Astrocyte (in vitro differentiated cells and primary cell): ENCODE measurements at regions not wholly inside any gene's neighbourhood (a gene's known extent, or its start where the extent isn't known, plus 50 kb on each side); places are given as distances from the start of the nearest gene placed in this dataset.

ENCODE experiments used
- DNase-seq: peaks from one replicate; pipeline ENCODE4 v3.0.0-alpha.2; 2010; ENCODE audit warnings: low read depth
- FAIRE-seq: peaks from 2 replicates; lab custom pipeline; 2011; peaks lifted over from hg19 to GRCh38; lab: Jason Lieb, UNC
- H2AFZ ChIP-seq: 2 replicates; pipeline ENCODE4 v1.6.0; 2012; ENCODE audit warnings: low read depth, low read length, inconsistent platforms
- H3K27ac ChIP-seq: 2 replicates; pipeline ENCODE4 v1.5.1; 2011; ENCODE audit warnings: low read depth, low read length, inconsistent platforms
- H3K27me3 ChIP-seq: 2 replicates; pipeline ENCODE4 v1.6.0; 2011; ENCODE audit warnings: low read length, inconsistent platforms; ENCODE audit not compliant: insufficient read depth
- H3K36me3 ChIP-seq: 2 replicates; pipeline ENCODE4 v1.5.1; 2011; ENCODE audit warnings: low read length, inconsistent platforms; ENCODE audit not compliant: insufficient read depth
- H3K4me1 ChIP-seq: 2 replicates; pipeline ENCODE4 v1.5.1; 2011; ENCODE audit warnings: low read length, inconsistent platforms; ENCODE audit not compliant: insufficient read depth
- H3K4me2 ChIP-seq: 2 replicates; pipeline ENCODE4 v1.6.0; 2012; ENCODE audit warnings: low read length, inconsistent platforms
- H3K4me3 ChIP-seq: 2 replicates; pipeline ENCODE4 v1.5.1; 2011; ENCODE audit warnings: low read depth, mild to moderate bottlenecking, low read length, inconsistent platforms; ENCODE audit not compliant: insufficient read depth
- H3K79me2 ChIP-seq: 2 replicates; pipeline ENCODE4 v1.6.0; 2012; ENCODE audit warnings: mild to moderate bottlenecking, low read length, inconsistent platforms; ENCODE audit not compliant: insufficient read depth
- H3K9ac ChIP-seq: 2 replicates; pipeline ENCODE4 v1.6.0; 2012; ENCODE audit warnings: mild to moderate bottlenecking, low read length, inconsistent platforms
- H3K9me3 ChIP-seq: 2 replicates; pipeline ENCODE4 v1.5.1; 2012; ENCODE audit warnings: low read depth, mild to moderate bottlenecking, low read length, inconsistent platforms; ENCODE audit not compliant: insufficient read depth
- H4K20me1 ChIP-seq: 2 replicates; pipeline ENCODE4 v1.6.0; 2012; ENCODE audit warnings: low read length, inconsistent platforms; ENCODE audit not compliant: insufficient read depth
- H3K27ac Mint-ChIP-seq: one replicate; pipeline ENCODE4 v1.8.0; 2021; ENCODE audit warnings: mild to moderate bottlenecking, mixed read lengths; ENCODE audit not compliant: unreplicated experiment
- H3K27me3 Mint-ChIP-seq: one replicate; pipeline ENCODE4 v1.8.0; 2021; ENCODE audit warnings: low read depth, mixed read lengths; ENCODE audit not compliant: unreplicated experiment
- H3K36me3 Mint-ChIP-seq: one replicate; pipeline ENCODE4 v1.8.0; 2021; ENCODE audit warnings: low read depth, mixed read lengths; ENCODE audit not compliant: unreplicated experiment
- H3K4me1 Mint-ChIP-seq: one replicate; pipeline ENCODE4 v1.8.0; 2021; ENCODE audit warnings: low read depth, mixed read lengths; ENCODE audit not compliant: unreplicated experiment
- H3K4me3 Mint-ChIP-seq: one replicate; pipeline ENCODE4 v1.8.0; 2021; ENCODE audit warnings: mild to moderate bottlenecking, moderate library complexity, mixed read lengths; ENCODE audit not compliant: unreplicated experiment
- H3K9me3 Mint-ChIP-seq: one replicate; pipeline ENCODE4 v1.8.0; 2021; ENCODE audit warnings: mild to moderate bottlenecking, mixed read lengths; ENCODE audit not compliant: unreplicated experiment
- EZH2 ChIP-seq: IDR thresholded peaks from 2 replicates; pipeline ENCODE4 v1.6.1; 2012; ENCODE audit warnings: mild to moderate bottlenecking, low read length, inconsistent platforms; ENCODE audit not compliant: insufficient read depth
- TF ChIP-seq, protein P1 (sequence below): IDR thresholded peaks from 2 replicates; pipeline ENCODE4 v1.5.1; 2011; ENCODE audit warnings: low read depth, mild to moderate bottlenecking, inconsistent platforms, low read length, moderate library complexity; ENCODE audit not compliant: insufficient read depth

DNA sequence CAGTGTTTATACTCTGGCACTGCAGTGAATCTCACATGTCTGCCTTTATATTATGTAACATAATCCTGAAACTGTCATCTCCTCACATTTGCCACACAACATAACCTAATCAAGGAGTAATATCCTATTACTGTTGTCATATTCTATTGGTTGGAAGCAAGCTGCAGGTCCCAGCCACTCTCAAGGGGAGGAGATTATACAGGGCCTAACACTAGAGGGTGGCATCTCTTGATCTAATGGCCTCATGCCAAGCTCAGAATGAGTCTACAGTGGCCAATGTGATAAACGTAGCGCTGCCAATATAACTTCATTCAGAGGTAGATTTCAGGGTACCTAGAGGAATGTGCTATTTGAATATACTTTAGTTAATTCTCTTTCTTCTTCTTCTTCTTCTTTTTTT is 166.8 kb downstream of the BACH1 start:
- Histone ChIP-seq H3K9me3 (no peaks in the 10 kb centered on the region), H3K27me3 (no peaks in the 10 kb centered on the region), H3K9ac (no peak overlapping the region), H3K27ac (no peak overlapping the region), H3K4me3 (no peak overlapping the region), H2AFZ (no peak overlapping the region), H3K79me2 (no peaks in the 10 kb centered on the region), H3K4me1 (no peaks in the 10 kb centered on the region), H3K36me3 (peaks cover 1% of the 10 kb centered on the region), H3K4me2 (no peak overlapping the region), H4K20me1 (no peaks in the 10 kb centered on the region)
- no peak for FAIRE-seq
- no peak for DNase-seq
- Mint-ChIP-seq H3K9me3 (no peaks in the 10 kb centered on the region), H3K4me3 (no peak overlapping the region), H3K27ac (no peak overlapping the region), H3K27me3 (no peaks in the 10 kb centered on the region), H3K4me1 (no peaks in the 10 kb centered on the region), H3K36me3 (peaks cover 5% of the 10 kb centered on the region)
- TF ChIP-seq, protein P1, sequence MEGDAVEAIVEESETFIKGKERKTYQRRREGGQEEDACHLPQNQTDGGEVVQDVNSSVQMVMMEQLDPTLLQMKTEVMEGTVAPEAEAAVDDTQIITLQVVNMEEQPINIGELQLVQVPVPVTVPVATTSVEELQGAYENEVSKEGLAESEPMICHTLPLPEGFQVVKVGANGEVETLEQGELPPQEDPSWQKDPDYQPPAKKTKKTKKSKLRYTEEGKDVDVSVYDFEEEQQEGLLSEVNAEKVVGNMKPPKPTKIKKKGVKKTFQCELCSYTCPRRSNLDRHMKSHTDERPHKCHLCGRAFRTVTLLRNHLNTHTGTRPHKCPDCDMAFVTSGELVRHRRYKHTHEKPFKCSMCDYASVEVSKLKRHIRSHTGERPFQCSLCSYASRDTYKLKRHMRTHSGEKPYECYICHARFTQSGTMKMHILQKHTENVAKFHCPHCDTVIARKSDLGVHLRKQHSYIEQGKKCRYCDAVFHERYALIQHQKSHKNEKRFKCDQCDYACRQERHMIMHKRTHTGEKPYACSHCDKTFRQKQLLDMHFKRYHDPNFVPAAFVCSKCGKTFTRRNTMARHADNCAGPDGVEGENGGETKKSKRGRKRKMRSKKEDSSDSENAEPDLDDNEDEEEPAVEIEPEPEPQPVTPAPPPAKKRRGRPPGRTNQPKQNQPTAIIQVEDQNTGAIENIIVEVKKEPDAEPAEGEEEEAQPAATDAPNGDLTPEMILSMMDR, result no peak
- TF ChIP-seq EZH2, result no peak

DNA sequence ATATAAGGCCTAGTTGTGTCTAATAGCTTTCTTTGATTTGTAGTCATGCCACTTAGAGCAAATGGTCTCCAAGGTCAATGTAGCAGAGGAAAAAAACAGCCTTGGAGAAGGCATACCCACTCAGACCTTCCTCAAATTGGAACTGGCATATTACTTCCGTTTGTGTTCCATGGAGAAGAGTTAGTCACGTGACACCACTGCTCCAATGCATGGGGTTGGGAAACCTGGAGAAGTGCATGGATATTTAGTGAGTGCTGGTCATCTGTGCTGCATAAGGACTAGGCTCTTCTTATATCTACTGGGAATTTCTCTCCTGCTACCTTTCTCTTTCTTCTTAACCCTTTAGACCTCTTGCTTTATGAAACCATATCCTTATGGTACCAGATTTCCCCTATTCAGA is 167.8 kb downstream of the BACH1 start:
- no peaks in the 10 kb centered on the region for H4K20me1 ChIP-seq
- H3K4me3 ChIP-seq, result no peak overlapping the region
- H3K4me3 Mint-ChIP-seq, result no peak overlapping the region
- H3K27me3 Mint-ChIP-seq, result no peaks in the 10 kb centered on the region
- H3K9me3 ChIP-seq, result no peaks in the 10 kb centered on the region
- no peaks in the 10 kb centered on the region for H3K4me1 Mint-ChIP-seq
- H3K27me3 ChIP-seq, result no peaks in the 10 kb centered on the region
- DNase-seq (no peak), FAIRE-seq (no peak)
- H3K36me3 Mint-ChIP-seq, result peaks cover 3% of the 10 kb centered on the region
- no peaks in the 10 kb centered on the region for H3K9me3 Mint-ChIP-seq
- H3K36me3 ChIP-seq, result no peaks in the 10 kb centered on the region
- H3K27ac ChIP-seq, result no peak overlapping the region
- H2AFZ ChIP-seq, result no peak overlapping the region
- H3K79me2 ChIP-seq, result no peaks in the 10 kb centered on the region
- H3K4me2 ChIP-seq, result no peak overlapping the region
- H3K4me1 ChIP-seq, result no peaks in the 10 kb centered on the region
- TF ChIP-seq, protein P1, result no peak
- TF ChIP-seq EZH2, result no peak
- H3K27ac Mint-ChIP-seq, result no peak overlapping the region
- H3K9ac ChIP-seq, result no peak overlapping the region

DNA sequence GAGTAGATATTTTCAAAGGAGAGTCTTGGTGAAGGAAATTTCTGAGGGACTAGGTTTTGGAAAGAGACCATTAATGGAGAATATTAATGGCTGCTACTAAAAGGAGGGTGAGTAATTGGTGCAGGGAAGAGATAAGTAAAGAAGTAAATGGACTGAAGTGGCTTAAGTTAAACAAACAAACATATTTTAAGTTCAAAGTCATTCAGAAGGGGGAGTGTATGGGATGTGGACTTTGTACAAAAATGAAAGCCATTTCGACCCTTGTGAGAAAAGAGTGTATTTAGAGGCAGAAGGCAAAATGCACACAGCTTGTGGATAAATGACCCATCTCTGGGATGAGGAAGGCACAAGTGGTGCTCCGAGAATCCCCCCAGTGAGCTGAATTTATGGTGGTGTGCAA is 171.7 kb downstream of the BACH1 start:
- no peak overlapping the region for H3K4me3 Mint-ChIP-seq

More for the DNA sequence above, 171.7 kb downstream of the BACH1 start:
- Histone ChIP-seq H3K27me3 (no peaks in the 10 kb centered on the region), H3K4me3 (no peak overlapping the region), H2AFZ (no peak overlapping the region), H4K20me1 (no peaks in the 10 kb centered on the region), H3K4me1 (no peaks in the 10 kb centered on the region), H3K9ac (no peak overlapping the region), H3K36me3 (no peaks in the 10 kb centered on the region), H3K79me2 (no peaks in the 10 kb centered on the region), H3K4me2 (no peak overlapping the region), H3K9me3 (no peaks in the 10 kb centered on the region), H3K27ac (no peak overlapping the region)
- peaks cover 13% of the 10 kb centered on the region for H3K36me3 Mint-ChIP-seq
- H3K27ac Mint-ChIP-seq, result no peak overlapping the region
- peaks cover 2% of the 10 kb centered on the region for H3K9me3 Mint-ChIP-seq
- no peaks in the 10 kb centered on the region for H3K27me3 Mint-ChIP-seq
- TF ChIP-seq EZH2, result no peak
- TF ChIP-seq, protein P1, result no peak
- no peaks in the 10 kb centered on the region for H3K4me1 Mint-ChIP-seq
- no peak for FAIRE-seq
- peak; percentile 16 for DNase-seq
